Myocyte (in vitro differentiated cells): ENCODE measurements at regions not wholly inside any gene's neighbourhood (a gene's known extent, or its start where the extent isn't known, plus 50 kb on each side); places are given as distances from the start of the nearest gene placed in this dataset.
"Not testable (repeated sequence)": the region's sequence is repeated elsewhere in the genome, so short reads cannot be mapped to it uniquely, and the experiment has no call there.

Experiments
- DNase-seq: peaks from one replicate; pipeline ENCODE4 v3.0.0-alpha.2; 2012; ENCODE audit warnings: low read depth

GRCh38 chr5:28737682-28738081 is 1699.3 kb upstream of the CDH9 start:
- no peak for DNase-seq

- no peak for DNase-seq
These were observed 1698.8 kb upstream of the CDH9 start for GRCh38 chr5:28737222-28737621.

- no peak for DNase-seq
These were observed 1696.0 kb upstream of the CDH9 start for GRCh38 chr5:28734396-28734795.

- DNase-seq, result no peak
These were observed 1690.7 kb upstream of the CDH9 start for GRCh38 chr5:28729067-28729466.

- DNase-seq, result no peak
These were observed 1688.4 kb upstream of the CDH9 start for GRCh38 chr5:28726815-28727214.

GRCh38 chr5:28725001-28725400 is 1686.6 kb upstream of the CDH9 start:
- no peak for DNase-seq

- DNase-seq, result peak; percentile 1
These were observed 1676.7 kb upstream of the CDH9 start for GRCh38 chr5:28714907-28715698.

- DNase-seq, result no peak
These were observed 1672.0 kb upstream of the CDH9 start for GRCh38 chr5:28710360-28710759.

GRCh38 chr5:28708472-28708871 is 1670.1 kb upstream of the CDH9 start:
- no peak for DNase-seq

GRCh38 chr5:28707706-28708105 is 1669.3 kb upstream of the CDH9 start:
- DNase-seq, result no peak

GRCh38 chr5:28703651-28704260 is 1665.4 kb upstream of the CDH9 start:
- no peak for DNase-seq

- peak; percentile 13 for DNase-seq
These were observed 1653.1 kb upstream of the CDH9 start for GRCh38 chr5:28691526-28691925.

- DNase-seq, result no peak
These were observed 1647.4 kb upstream of the CDH9 start for GRCh38 chr5:28685794-28686193.

GRCh38 chr5:28678899-28679298 is 1640.5 kb upstream of the CDH9 start:
- DNase-seq, result no peak

- DNase-seq, result no peak
These were observed 1627.7 kb upstream of the CDH9 start for GRCh38 chr5:28666110-28666509.

- peak; percentile 38 for DNase-seq
These were observed 1609.7 kb upstream of the CDH9 start for GRCh38 chr5:28648108-28648507.

GRCh38 chr5:28632607-28633006 is 1594.2 kb upstream of the CDH9 start:
- no peak for DNase-seq

- DNase-seq, result no peak
These were observed 1565.5 kb upstream of the CDH9 start for GRCh38 chr5:28603869-28604268.

- no peak for DNase-seq
These were observed 1564.0 kb upstream of the CDH9 start for GRCh38 chr5:28602429-28602828.

GRCh38 chr5:28596707-28597106 is 1558.3 kb upstream of the CDH9 start:
- DNase-seq, result not testable (repeated sequence)

GRCh38 chr5:28580616-28581015 is 1542.2 kb upstream of the CDH9 start:
- DNase-seq, result peak; percentile 84

- no peak for DNase-seq
These were observed 1537.6 kb upstream of the CDH9 start for GRCh38 chr5:28576022-28576421.

GRCh38 chr5:28575368-28575767 is 1537.0 kb upstream of the CDH9 start:
- DNase-seq, result no peak
